GM21381 (cell line): ENCODE measurements at regions not wholly inside any gene's neighbourhood (a gene's known extent, or its start where the extent isn't known, plus 50 kb on each side); places are given as distances from the start of the nearest gene placed in this dataset.

Experiments
- ATAC-seq: cut with Tn5 transposase; IDR thresholded peaks from one replicate; pipeline ENCODE4 v1.9.1; 2021; ENCODE audit warnings: mild to moderate bottlenecking, moderate library complexity; ENCODE audit not compliant: unreplicated experiment

GRCh38 chr12:114935658-114936057, 251.7 kb upstream of the TBX3 start:
- no peak for ATAC-seq

- no peak for ATAC-seq
These were observed 249.6 kb upstream of the TBX3 start for GRCh38 chr12:114933428-114934160.

- ATAC-seq: no peak
These were observed 248.8 kb upstream of the TBX3 start for GRCh38 chr12:114932806-114933205.

- ATAC-seq: no peak
These were observed 247.1 kb upstream of the TBX3 start for GRCh38 chr12:114931025-114931424.

GRCh38 chr12:114926341-114926740, 242.4 kb upstream of the TBX3 start:
- ATAC-seq: no peak

- ATAC-seq: no peak
These were observed 241.0 kb upstream of the TBX3 start for GRCh38 chr12:114924946-114925475.

- ATAC-seq: no peak
These were observed 237.8 kb upstream of the TBX3 start for GRCh38 chr12:114921781-114922180.

GRCh38 chr12:114920771-114921554, 237.0 kb upstream of the TBX3 start:
- no peak for ATAC-seq

GRCh38 chr12:114919479-114919878, 235.5 kb upstream of the TBX3 start:
- no peak for ATAC-seq

- no peak for ATAC-seq
These were observed 234.7 kb upstream of the TBX3 start for GRCh38 chr12:114918535-114919233.

GRCh38 chr12:114917953-114918352, 234.0 kb upstream of the TBX3 start:
- no peak for ATAC-seq

GRCh38 chr12:114917307-114917706, 233.3 kb upstream of the TBX3 start:
- no peak for ATAC-seq

- no peak for ATAC-seq
These were observed 232.6 kb upstream of the TBX3 start for GRCh38 chr12:114916541-114916940.

GRCh38 chr12:114916124-114916523, 232.1 kb upstream of the TBX3 start:
- no peak for ATAC-seq

GRCh38 chr12:114913871-114914801, 230.2 kb upstream of the TBX3 start:
- ATAC-seq: no peak

GRCh38 chr12:114912811-114913210, 228.8 kb upstream of the TBX3 start:
- ATAC-seq: no peak

GRCh38 chr12:114911196-114911595, 227.2 kb upstream of the TBX3 start:
- no peak for ATAC-seq

- ATAC-seq: no peak
These were observed 220.5 kb upstream of the TBX3 start for GRCh38 chr12:114904254-114905003.

- ATAC-seq: no peak
These were observed 219.2 kb upstream of the TBX3 start for GRCh38 chr12:114903083-114903691.
